HG03575 (cell line): ENCODE measurements at regions not wholly inside any gene's neighbourhood (a gene's known extent, or its start where the extent isn't known, plus 50 kb on each side); places are given as distances from the start of the nearest gene placed in this dataset.

Source experiments
- ATAC-seq: cut with Tn5 transposase; IDR thresholded peaks from one replicate; pipeline ENCODE4 v1.9.1; 2021; ENCODE audit not compliant: unreplicated experiment, insufficient number of reproducible peaks, low FRiP score; ENCODE audit errors: extremely low read depth

DNA sequence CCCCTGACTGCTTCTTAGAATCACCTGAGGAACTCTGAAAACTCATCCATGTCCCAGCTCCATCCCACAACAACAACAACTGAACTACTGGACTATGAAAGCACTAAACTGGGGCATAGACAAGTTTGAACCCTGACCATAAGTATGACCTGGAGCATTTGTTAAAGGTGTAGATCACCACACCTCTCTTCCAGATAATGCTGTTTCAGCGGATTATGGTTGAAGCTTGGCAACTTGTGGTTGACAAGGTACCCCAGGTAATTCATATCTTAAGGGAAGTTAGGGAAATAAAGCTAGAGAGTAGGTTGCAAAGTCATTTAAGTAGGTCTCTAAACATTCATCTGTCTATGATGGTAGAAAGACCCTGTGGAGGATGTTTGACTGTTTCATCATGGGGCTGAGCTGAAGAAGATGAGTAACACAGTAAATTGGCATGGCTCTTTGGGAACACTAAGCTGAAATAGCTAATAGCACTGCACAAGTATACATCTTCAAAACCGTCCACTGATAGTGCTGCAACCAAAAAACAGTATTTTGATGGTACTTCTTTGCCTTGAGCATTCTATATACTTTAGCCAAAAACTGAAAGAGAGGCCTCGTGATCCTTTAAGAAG, 80.2 kb downstream of the TMEM174 start:
- ATAC-seq: no peak

DNA sequence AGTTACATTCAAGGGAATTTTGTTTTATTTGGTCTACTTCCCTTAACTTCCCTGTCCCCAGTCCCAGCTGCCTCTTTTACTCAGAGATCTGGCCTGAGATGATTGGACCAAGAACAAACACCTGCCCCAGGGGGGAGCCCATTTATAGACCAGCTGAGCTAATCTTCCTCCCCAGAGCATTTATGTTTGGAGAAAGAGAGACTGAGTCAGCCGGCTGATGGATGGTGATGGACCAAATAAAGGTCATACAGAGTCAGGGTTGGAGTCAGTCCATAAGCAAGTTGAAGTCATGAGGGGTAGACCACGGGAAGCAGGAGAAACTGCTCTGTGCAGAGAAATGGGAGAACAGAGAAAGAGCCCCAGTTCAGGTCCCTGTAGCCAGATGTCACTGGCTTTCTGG, 77.7 kb downstream of the TMEM174 start:
- no peak for ATAC-seq

- ATAC-seq: no peak
Measured at GRCh38 chr5:73242735-73243134, 69.7 kb downstream of the TMEM174 start.

GRCh38 chr5:73238873-73239272, 65.9 kb downstream of the TMEM174 start:
- ATAC-seq: no peak

GRCh38 chr5:73236541-73237128, 63.6 kb downstream of the TMEM174 start:
- no peak for ATAC-seq

DNA sequence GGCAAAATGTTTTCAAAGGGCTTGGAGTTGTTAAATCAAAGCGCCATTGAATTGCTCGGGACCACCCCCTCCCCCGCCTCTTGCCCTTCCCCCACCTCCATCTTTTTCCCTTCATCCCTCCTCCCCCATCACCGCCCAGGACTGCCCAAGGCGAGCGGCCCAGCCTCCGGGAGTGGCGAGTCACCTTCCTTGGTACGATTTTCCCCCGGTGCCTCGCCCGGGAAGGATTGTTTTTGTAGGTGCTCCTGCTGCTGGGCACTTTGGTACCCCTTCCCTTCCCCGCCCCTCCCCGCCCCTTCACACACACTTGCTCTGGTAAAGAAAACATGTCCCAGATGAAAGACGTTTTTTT, 61.2 kb downstream of the TMEM174 start:
- no peak for ATAC-seq

GRCh38 chr5:73233461-73234203, 60.6 kb downstream of the TMEM174 start:
- ATAC-seq: no peak

DNA sequence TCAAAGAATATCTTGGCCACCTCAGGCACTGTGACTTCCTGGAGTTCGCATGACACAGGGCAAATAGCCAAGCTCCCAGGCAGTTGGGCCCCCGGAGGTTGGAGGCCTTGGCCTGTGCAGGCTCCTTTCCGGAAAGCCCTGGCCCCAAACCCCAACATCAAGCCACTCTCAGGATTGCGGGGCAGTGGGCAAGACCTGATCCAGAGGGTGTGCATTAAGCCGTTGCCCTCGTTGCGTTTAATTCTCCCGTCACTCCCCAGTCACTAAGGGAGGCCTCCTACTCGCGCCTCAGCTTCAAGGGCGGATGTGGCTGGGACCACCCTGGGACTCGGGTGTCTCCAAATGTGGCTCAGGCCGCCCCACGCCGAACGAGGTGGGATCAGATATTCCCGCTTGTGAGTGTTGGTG, 60.1 kb downstream of the TMEM174 start:
- ATAC-seq: no peak

DNA sequence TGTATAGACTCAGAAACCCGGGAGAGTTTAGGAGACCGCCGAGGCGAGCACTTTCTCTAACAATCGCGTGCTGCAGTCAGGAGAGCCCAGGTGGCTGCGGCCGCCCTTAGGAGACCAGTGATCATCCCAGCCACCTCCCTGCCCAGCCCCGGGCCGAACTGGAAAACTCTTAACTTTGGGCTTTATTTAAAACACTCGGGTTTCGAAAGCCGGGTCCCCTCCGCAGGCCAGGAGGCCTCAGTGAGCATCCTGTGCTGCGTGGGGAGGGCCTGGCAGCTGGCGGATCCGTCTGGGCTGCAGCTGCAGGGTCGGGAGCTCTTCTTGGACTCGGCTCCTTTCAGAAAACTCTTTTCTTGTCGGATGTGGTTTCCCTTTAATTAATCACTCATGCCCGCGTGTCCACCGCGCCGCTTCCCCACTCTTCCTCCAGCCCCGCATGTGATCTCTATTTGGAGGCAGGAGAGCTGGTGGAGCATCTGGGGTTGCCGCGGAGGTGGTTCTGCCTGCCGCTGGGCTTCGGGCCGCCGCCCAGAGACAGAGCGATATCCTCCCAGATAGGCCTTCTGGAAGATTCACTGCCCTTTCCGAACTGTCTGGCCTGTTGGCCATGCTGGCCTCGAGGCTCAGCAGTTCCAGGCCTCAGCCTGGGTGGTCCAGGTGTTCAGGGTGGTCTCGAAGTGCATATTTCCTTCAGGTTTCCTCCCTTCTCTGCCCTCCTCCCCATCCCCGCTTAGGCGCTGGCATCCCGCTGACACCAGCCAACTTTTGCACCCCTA, 59.5 kb downstream of the TMEM174 start:
- no peak for ATAC-seq

GRCh38 chr5:73231246-73231778, 58.3 kb downstream of the TMEM174 start:
- no peak for ATAC-seq

DNA sequence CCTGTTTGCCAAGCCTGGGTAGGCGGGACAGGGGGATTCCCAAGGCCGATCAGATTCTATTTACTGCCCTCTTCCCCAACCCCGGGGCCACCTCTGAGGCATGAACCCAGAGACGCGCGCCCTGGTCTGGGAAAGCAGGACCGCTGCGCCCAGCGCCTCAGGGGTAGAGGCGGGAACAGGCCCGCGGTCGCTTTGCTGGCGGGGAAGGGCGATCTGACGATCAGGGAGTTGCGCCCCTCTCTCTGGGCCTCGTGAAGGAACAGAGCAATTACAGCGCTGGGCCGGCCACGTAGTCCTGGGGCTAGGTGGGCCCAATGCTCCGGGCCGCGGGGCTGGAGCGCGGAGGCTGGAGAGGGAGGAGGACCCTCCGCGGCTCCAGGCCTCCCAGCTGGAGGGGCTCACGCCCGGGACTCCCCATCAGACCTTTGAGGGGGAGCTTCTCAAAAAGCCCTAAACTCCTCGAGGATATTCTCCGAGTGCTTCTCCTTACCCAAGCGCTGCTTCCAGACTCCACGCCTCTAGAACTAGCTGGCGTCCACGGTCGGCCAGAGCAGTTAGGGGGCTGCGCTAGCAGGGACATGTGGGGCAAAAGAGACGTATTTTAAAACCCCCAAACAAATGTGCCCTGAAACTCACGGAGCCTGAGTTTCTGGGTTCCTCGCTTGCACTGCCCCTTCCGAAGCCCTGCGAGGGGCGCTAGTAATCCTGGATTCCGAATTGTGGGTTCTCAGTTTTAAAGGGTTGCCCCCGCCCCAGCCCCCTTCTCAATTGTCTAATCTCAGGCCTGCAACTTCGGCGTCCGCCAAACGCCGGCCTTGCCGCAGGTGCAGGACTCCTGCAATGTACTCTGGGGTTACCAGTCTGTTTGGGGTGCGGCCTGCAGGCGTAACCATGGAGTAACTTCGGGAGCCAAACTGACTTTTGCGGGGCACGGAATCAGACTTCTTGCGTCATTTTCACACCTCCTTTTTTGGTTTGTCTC, 57.6 kb downstream of the TMEM174 start:
- ATAC-seq: no peak

GRCh38 chr5:73229271-73229670, 56.3 kb downstream of the TMEM174 start:
- ATAC-seq: no peak

GRCh38 chr5:73228052-73228451, 55.1 kb downstream of the TMEM174 start:
- no peak for ATAC-seq
